ENCODE measurements at regions not wholly inside any gene's neighbourhood (a gene's known extent, or its start where the extent isn't known, plus 50 kb on each side); places are given as distances from the start of the nearest gene placed in this dataset.

- peak in 1 of 3 donors; percentile 9 for DNase-seq
- Histone ChIP-seq H3K9me3 (ENCODE audit: control extremely low read depth in 1 of 5, control insufficient read depth in 4 of 5, insufficient read depth in 2 of 5, low read depth in 1 of 5, low read length in 4 of 5) (no peaks in the 10 kb centered on the region), H3K36me3 (ENCODE audit: control insufficient read depth in 4 of 4, insufficient read depth in 4 of 4, low read length in 3 of 4) (no peaks in the 10 kb centered on the region), H3K4me3 (ENCODE audit: control insufficient read depth in 1 of 7, extremely low read depth in 1 of 7, insufficient read depth in 4 of 7, low read depth in 2 of 7, low read length in 6 of 7) (no peak overlapping the region), H3K27me3 (replicated peaks in 2 of 5; ENCODE audit: control insufficient read depth in 4 of 5, insufficient read depth in 5 of 5, low read length in 4 of 5) (no peaks in the 10 kb centered on the region), H3K27ac (ENCODE audit: insufficient read depth in 1 of 2, low read depth in 1 of 2, low read length in 2 of 2, poor library complexity in 1 of 2, severe bottlenecking in 2 of 2) (no peak overlapping the region), H3K4me1 (ENCODE audit: control extremely low read depth in 1 of 4, control insufficient read depth in 4 of 4, insufficient read depth in 4 of 4, low read length in 3 of 4) (peaks cover 0 to 12% (median 5%) of the 10 kb centered on the region in 4 experiments)
- CTCF ChIA-PET, result no interaction called here
- POLR2A ChIA-PET, result interaction anchor here (0.6 kb wide), 1 partner anchor 208 kb away, joined by 3 read pairs; no protein-coding TSS in a partner anchor
- 84% methylated on average over 5 of the region's 5 CpGs for WGBS (ENCODE audit: insufficient coverage)
These were observed 167.0 kb upstream of the CDK1 start for GRCh38 chr10:60611291-60611747.

GRCh38 chr10:60607372-60607771 lies 170.9 kb upstream of the CDK1 start:
- POLR2A ChIA-PET, result no interaction called here
- Histone ChIP-seq H3K4me3 (ENCODE audit: control insufficient read depth in 1 of 7, extremely low read depth in 1 of 7, insufficient read depth in 4 of 7, low read depth in 2 of 7, low read length in 6 of 7) (no peak overlapping the region), H3K36me3 (ENCODE audit: control insufficient read depth in 4 of 4, insufficient read depth in 4 of 4, low read length in 3 of 4) (no peaks in the 10 kb centered on the region), H3K4me1 (ENCODE audit: control extremely low read depth in 1 of 4, control insufficient read depth in 4 of 4, insufficient read depth in 4 of 4, low read length in 3 of 4) (peaks cover 0 to 8% (median 4%) of the 10 kb centered on the region in 4 experiments), H3K9me3 (ENCODE audit: control extremely low read depth in 1 of 5, control insufficient read depth in 4 of 5, insufficient read depth in 2 of 5, low read depth in 1 of 5, low read length in 4 of 5) (no peaks in the 10 kb centered on the region), H3K27me3 (replicated peaks in 2 of 5; ENCODE audit: control insufficient read depth in 4 of 5, insufficient read depth in 5 of 5, low read length in 4 of 5) (no peaks in the 10 kb centered on the region), H3K27ac (ENCODE audit: insufficient read depth in 1 of 2, low read depth in 1 of 2, low read length in 2 of 2, poor library complexity in 1 of 2, severe bottlenecking in 2 of 2) (no peak overlapping the region)
- DNase-seq, result no peak
- CTCF ChIA-PET, result interaction anchor here (1.9 to 2.2 kb wide), 2 partner anchors 12 to 162 kb away, joined by 4 to 6 read pairs; no protein-coding TSS in a partner anchor
- WGBS (ENCODE audit: insufficient coverage), result 100% methylated on average over 2 of the region's 3 CpGs

- CTCF ChIA-PET, result interaction anchor here (1.9 to 2.2 kb wide), 2 partner anchors 11 to 161 kb away, joined by 4 to 6 read pairs; no protein-coding TSS in a partner anchor
- whole genome bisulfite sequencing (ENCODE audit: insufficient coverage), result no CpG with 5 or more reads among the region's 2 CpGs
These were observed 171.8 kb upstream of the CDK1 start for GRCh38 chr10:60606343-60607080.

GRCh38 chr10:60605476-60605875 lies 172.8 kb upstream of the CDK1 start:
- DNase-seq, result no peak
- ChIA-PET CTCF (no interaction called here), POLR2A (no interaction called here)
- H3K27me3 ChIP-seq (replicated peaks in 2 of 5; ENCODE audit: control insufficient read depth in 4 of 5, insufficient read depth in 5 of 5, low read length in 4 of 5), result no peaks in the 10 kb centered on the region
- H3K27ac ChIP-seq (ENCODE audit: insufficient read depth in 1 of 2, low read depth in 1 of 2, low read length in 2 of 2, poor library complexity in 1 of 2, severe bottlenecking in 2 of 2), result no peak overlapping the region
- H3K4me1 ChIP-seq (ENCODE audit: control extremely low read depth in 1 of 4, control insufficient read depth in 4 of 4, insufficient read depth in 4 of 4, low read length in 3 of 4), result peaks cover 0 to 8% (median 4%) of the 10 kb centered on the region in 4 experiments
- H3K9me3 ChIP-seq (ENCODE audit: control extremely low read depth in 1 of 5, control insufficient read depth in 4 of 5, insufficient read depth in 2 of 5, low read depth in 1 of 5, low read length in 4 of 5), result no peaks in the 10 kb centered on the region
- no peaks in the 10 kb centered on the region for H3K36me3 ChIP-seq (ENCODE audit: control insufficient read depth in 4 of 4, insufficient read depth in 4 of 4, low read length in 3 of 4)
- H3K4me3 ChIP-seq (ENCODE audit: control insufficient read depth in 1 of 7, extremely low read depth in 1 of 7, insufficient read depth in 4 of 7, low read depth in 2 of 7, low read length in 6 of 7), result no peak overlapping the region

More at GRCh38 chr10:60606343-60607080, 171.8 kb upstream of the CDK1 start:
- Histone ChIP-seq H3K27me3 (replicated peaks in 2 of 5; ENCODE audit: control insufficient read depth in 4 of 5, insufficient read depth in 5 of 5, low read length in 4 of 5) (no peaks in the 10 kb centered on the region), H3K36me3 (ENCODE audit: control insufficient read depth in 4 of 4, insufficient read depth in 4 of 4, low read length in 3 of 4) (no peaks in the 10 kb centered on the region), H3K27ac (ENCODE audit: insufficient read depth in 1 of 2, low read depth in 1 of 2, low read length in 2 of 2, poor library complexity in 1 of 2, severe bottlenecking in 2 of 2) (peak overlapping the region in 1 of 2 experiments; percentile 60), H3K9me3 (ENCODE audit: control extremely low read depth in 1 of 5, control insufficient read depth in 4 of 5, insufficient read depth in 2 of 5, low read depth in 1 of 5, low read length in 4 of 5) (no peaks in the 10 kb centered on the region), H3K4me3 (ENCODE audit: control insufficient read depth in 1 of 7, extremely low read depth in 1 of 7, insufficient read depth in 4 of 7, low read depth in 2 of 7, low read length in 6 of 7) (peak overlapping the region in 2 of 7 experiments; percentile 24 to 33), H3K4me1 (ENCODE audit: control extremely low read depth in 1 of 4, control insufficient read depth in 4 of 4, insufficient read depth in 4 of 4, low read length in 3 of 4) (peaks cover 0 to 8% (median 4%) of the 10 kb centered on the region in 4 experiments)
- POLR2A ChIA-PET, result no interaction called here
- peak in 2 of 3 donors; percentile 70 to 76 for DNase-seq

GRCh38 chr10:60604342-60604741 lies 173.9 kb upstream of the CDK1 start:
- no peaks in the 10 kb centered on the region for H3K9me3 ChIP-seq (ENCODE audit: control extremely low read depth in 1 of 5, control insufficient read depth in 4 of 5, insufficient read depth in 2 of 5, low read depth in 1 of 5, low read length in 4 of 5)
- peaks cover 0 to 8% (median 4%) of the 10 kb centered on the region in 4 experiments for H3K4me1 ChIP-seq (ENCODE audit: control extremely low read depth in 1 of 4, control insufficient read depth in 4 of 4, insufficient read depth in 4 of 4, low read length in 3 of 4)
- H3K36me3 ChIP-seq (ENCODE audit: control insufficient read depth in 4 of 4, insufficient read depth in 4 of 4, low read length in 3 of 4), result no peaks in the 10 kb centered on the region
- CTCF ChIA-PET, result no interaction called here
- no peaks in the 10 kb centered on the region for H3K27me3 ChIP-seq (replicated peaks in 2 of 5; ENCODE audit: control insufficient read depth in 4 of 5, insufficient read depth in 5 of 5, low read length in 4 of 5)
- POLR2A ChIA-PET, result no interaction called here
- H3K4me3 ChIP-seq (ENCODE audit: control insufficient read depth in 1 of 7, extremely low read depth in 1 of 7, insufficient read depth in 4 of 7, low read depth in 2 of 7, low read length in 6 of 7), result no peak overlapping the region
- WGBS (ENCODE audit: insufficient coverage), result 100% methylated on average over 1 of the region's 1 CpG
- no peak overlapping the region for H3K27ac ChIP-seq (ENCODE audit: insufficient read depth in 1 of 2, low read depth in 1 of 2, low read length in 2 of 2, poor library complexity in 1 of 2, severe bottlenecking in 2 of 2)
- DNase-seq, result peak in 1 of 3 donors; percentile 21

GRCh38 chr10:60597513-60597912 lies 180.8 kb upstream of the CDK1 start:
- CTCF ChIA-PET, result interaction anchor here (0.8 to 1.7 kb wide), 2 partner anchors 18 to 51 kb away, joined by 3 to 4 read pairs; no protein-coding TSS in a partner anchor
- no peaks in the 10 kb centered on the region for H3K9me3 ChIP-seq (ENCODE audit: control extremely low read depth in 1 of 5, control insufficient read depth in 4 of 5, insufficient read depth in 2 of 5, low read depth in 1 of 5, low read length in 4 of 5)
- H3K36me3 ChIP-seq (ENCODE audit: control insufficient read depth in 4 of 4, insufficient read depth in 4 of 4, low read length in 3 of 4), result no peaks in the 10 kb centered on the region
- 83% methylated on average over 1 of the region's 1 CpG for WGBS (ENCODE audit: insufficient coverage)
- no peaks in the 10 kb centered on the region for H3K4me1 ChIP-seq (ENCODE audit: control extremely low read depth in 1 of 4, control insufficient read depth in 4 of 4, insufficient read depth in 4 of 4, low read length in 3 of 4)
- no peak overlapping the region for H3K27ac ChIP-seq (ENCODE audit: insufficient read depth in 1 of 2, low read depth in 1 of 2, low read length in 2 of 2, poor library complexity in 1 of 2, severe bottlenecking in 2 of 2)
- POLR2A ChIA-PET, result no interaction called here
- H3K27me3 ChIP-seq (replicated peaks in 2 of 5; ENCODE audit: control insufficient read depth in 4 of 5, insufficient read depth in 5 of 5, low read length in 4 of 5), result no peaks in the 10 kb centered on the region
- DNase-seq, result no peak
- no peak overlapping the region for H3K4me3 ChIP-seq (ENCODE audit: control insufficient read depth in 1 of 7, extremely low read depth in 1 of 7, insufficient read depth in 4 of 7, low read depth in 2 of 7, low read length in 6 of 7)

GRCh38 chr10:60595852-60596251 lies 182.4 kb upstream of the CDK1 start:
- Histone ChIP-seq H3K27me3 (replicated peaks in 2 of 5; ENCODE audit: control insufficient read depth in 4 of 5, insufficient read depth in 5 of 5, low read length in 4 of 5) (no peaks in the 10 kb centered on the region), H3K9me3 (ENCODE audit: control extremely low read depth in 1 of 5, control insufficient read depth in 4 of 5, insufficient read depth in 2 of 5, low read depth in 1 of 5, low read length in 4 of 5) (no peaks in the 10 kb centered on the region), H3K4me3 (ENCODE audit: control insufficient read depth in 1 of 7, extremely low read depth in 1 of 7, insufficient read depth in 4 of 7, low read depth in 2 of 7, low read length in 6 of 7) (no peak overlapping the region), H3K36me3 (ENCODE audit: control insufficient read depth in 4 of 4, insufficient read depth in 4 of 4, low read length in 3 of 4) (no peaks in the 10 kb centered on the region), H3K4me1 (ENCODE audit: control extremely low read depth in 1 of 4, control insufficient read depth in 4 of 4, insufficient read depth in 4 of 4, low read length in 3 of 4) (no peaks in the 10 kb centered on the region), H3K27ac (ENCODE audit: insufficient read depth in 1 of 2, low read depth in 1 of 2, low read length in 2 of 2, poor library complexity in 1 of 2, severe bottlenecking in 2 of 2) (no peak overlapping the region)
- no peak for DNase-seq
- no CpG with 5 or more reads among the region's 3 CpGs for WGBS (ENCODE audit: insufficient coverage)
- POLR2A ChIA-PET, result no interaction called here
- CTCF ChIA-PET, result interaction anchor here (1.2 kb wide), 1 partner anchor 12 kb away, joined by 4 read pairs; no protein-coding TSS in a partner anchor

Measured in common myeloid progenitor, CD34-positive (primary cell).